GM12872 (cell line): ENCODE measurements at regions not wholly inside any gene's neighbourhood (a gene's known extent, or its start where the extent isn't known, plus 50 kb on each side); places are given as distances from the start of the nearest gene placed in this dataset.

ENCODE experiments used
- TF ChIP-seq, protein P1 (sequence below): IDR thresholded peaks from 3 replicates; pipeline ENCODE4 v1.5.1; 2011; ENCODE audit warnings: low read depth, mild to moderate bottlenecking, low read length, moderate library complexity; ENCODE audit not compliant: insufficient read depth

DNA sequence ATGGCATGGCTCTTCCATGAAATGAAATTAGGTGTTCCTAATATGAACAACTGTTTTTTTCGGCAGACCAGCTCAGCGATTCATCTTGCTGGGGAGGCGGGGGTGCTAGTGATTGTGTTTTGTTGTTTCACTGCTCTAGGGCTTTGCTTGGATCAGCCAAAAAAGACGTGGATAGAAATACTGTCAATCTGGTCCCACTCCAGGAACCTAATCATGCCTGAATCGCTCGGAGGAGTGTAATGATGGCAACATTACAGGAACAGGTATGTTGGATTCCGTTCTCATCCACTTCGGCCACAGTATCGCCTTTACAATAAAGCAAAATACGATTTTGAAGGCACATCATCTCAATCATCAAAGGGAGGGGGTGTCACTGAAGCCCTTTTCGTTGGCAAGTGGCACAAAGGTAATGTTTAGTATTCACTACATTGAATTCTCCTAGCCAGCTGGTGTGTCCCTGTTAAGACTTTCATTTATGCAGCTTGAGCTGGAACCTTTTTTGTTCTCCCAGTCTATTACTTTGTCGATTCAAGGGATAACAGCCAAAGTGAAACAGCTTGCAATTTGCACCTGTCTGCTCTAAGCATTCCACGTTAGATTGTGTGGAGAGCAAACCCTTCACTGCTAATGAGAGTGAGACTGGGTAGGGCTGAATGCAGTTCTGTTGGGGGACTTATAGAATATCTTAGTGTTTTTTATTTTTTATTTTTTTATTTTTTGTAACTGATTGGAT lies 477.7 kb downstream of the TFAP2A start:
- TF ChIP-seq, protein P1, sequence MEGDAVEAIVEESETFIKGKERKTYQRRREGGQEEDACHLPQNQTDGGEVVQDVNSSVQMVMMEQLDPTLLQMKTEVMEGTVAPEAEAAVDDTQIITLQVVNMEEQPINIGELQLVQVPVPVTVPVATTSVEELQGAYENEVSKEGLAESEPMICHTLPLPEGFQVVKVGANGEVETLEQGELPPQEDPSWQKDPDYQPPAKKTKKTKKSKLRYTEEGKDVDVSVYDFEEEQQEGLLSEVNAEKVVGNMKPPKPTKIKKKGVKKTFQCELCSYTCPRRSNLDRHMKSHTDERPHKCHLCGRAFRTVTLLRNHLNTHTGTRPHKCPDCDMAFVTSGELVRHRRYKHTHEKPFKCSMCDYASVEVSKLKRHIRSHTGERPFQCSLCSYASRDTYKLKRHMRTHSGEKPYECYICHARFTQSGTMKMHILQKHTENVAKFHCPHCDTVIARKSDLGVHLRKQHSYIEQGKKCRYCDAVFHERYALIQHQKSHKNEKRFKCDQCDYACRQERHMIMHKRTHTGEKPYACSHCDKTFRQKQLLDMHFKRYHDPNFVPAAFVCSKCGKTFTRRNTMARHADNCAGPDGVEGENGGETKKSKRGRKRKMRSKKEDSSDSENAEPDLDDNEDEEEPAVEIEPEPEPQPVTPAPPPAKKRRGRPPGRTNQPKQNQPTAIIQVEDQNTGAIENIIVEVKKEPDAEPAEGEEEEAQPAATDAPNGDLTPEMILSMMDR: no peak

DNA sequence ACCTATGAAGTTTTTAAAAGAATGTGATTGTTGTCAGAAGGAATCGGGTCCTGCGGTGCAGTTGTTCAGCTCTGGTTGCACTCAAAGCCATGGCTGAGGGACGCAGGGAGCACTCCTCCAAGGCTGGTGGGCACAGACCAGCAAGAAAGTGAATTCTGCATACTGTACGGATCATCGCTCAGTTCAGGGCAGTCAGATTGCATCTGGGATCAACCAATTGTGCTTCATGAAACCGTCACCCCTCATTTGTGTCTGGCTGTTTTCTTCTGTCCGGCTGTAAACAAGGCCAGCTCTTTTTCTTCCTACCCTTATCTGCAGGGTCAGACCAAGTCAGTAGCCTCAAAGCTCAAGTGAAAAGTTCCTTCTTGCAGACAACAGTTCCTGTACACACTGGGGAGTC lies 478.3 kb downstream of the TFAP2A start:
- TF ChIP-seq, protein P1: no peak

DNA sequence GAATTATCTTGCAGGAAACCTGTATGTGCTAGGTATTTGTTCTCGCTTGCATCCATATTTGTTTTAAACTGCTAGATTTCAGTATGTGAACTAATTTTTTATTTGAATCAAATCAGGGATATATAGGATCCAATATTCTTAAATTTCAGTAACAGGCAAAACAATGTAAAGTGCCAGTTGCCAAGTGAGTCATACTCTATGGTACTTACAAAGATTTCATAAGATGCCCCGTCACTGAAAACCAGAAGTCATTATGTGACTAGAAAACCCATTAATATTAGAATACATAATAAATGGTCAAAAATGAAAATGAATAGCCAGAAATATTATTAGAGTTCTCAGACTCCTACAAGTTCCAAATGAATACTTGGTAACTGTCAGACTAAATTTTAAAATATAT lies 481.2 kb downstream of the TFAP2A start:
- TF ChIP-seq, protein P1: no peak

DNA sequence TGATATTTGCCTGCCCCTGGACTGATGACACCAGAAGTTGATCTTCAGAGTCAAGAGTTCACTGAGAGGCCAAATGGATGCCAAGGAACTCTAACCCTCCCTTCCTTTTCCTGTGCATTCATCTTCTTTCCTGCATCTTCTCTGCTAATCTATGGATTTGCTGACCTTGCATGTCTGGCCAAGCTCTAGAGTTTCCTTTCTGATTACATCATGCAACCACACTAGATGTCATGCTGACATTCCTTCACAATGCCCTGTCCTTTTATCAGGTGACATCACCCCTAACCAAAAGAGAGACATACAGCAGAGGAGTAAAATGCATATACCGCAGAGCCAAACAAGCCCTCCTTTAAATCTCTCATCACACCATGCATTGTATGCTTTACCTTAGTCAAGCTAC lies 487.6 kb downstream of the TFAP2A start:
- TF ChIP-seq, protein P1: no peak

DNA sequence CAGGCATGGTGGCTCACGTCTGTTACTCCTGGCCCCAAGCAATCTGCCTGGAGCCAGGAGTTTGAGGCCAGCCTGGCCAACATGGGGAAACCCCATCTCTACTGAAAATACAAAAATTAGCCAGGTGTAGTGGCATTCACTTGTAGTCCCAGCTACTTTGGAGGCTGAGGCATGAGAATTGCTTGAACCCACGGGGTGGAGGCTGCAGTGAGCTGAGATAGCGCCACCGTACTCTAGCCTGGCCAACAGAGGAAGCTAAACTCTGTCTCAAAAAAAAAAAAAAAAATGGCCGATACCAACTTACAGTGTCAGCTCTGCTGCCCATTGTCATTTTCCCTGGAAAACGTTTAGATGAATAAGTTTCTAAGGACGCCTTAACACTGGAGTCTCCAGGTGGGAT lies 489.9 kb downstream of the TFAP2A start:
- TF ChIP-seq, protein P1: no peak

DNA sequence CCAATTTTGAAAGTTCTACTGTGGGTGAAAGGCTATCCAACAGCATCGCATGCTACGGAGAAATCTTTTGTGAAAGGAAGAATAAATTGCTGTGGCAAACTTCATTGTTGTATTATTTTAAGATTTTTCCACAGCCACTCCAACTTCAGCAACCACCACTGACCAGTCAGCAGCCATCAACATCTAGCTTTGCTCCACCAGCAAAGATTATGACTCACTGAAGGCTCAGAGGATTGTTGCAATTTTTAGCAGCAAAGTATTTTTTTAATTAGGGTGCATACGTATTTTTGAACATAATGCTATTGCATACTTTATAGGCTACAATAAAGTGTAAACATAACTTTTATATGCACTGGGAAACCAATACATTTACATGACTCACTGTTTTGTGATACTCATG lies 493.5 kb downstream of the TFAP2A start:
- TF ChIP-seq, protein P1: no peak

DNA sequence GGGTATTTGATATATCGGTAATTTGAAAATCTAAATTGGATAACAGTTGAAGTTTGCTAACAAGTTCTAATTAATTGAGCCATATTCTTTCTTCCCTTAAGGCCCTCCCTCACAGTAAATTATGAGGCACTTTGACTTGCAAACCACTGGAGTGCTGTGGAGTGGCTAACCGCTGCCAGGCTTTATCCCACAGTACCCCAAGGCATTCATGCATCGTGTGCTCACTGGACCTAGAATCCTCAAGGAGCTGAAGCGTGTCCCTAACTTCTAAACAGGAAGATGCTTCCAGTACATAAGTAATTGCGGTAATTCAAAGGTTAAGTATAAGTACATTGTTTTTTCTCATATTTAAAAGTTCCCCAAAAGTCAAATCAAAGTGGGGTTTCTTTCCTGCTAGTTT lies 499.9 kb downstream of the TFAP2A start:
- TF ChIP-seq, protein P1: no peak
